ENCODE measurements at regions not wholly inside any gene's neighbourhood (a gene's known extent, or its start where the extent isn't known, plus 50 kb on each side); places are given as distances from the start of the nearest gene placed in this dataset.

DNA sequence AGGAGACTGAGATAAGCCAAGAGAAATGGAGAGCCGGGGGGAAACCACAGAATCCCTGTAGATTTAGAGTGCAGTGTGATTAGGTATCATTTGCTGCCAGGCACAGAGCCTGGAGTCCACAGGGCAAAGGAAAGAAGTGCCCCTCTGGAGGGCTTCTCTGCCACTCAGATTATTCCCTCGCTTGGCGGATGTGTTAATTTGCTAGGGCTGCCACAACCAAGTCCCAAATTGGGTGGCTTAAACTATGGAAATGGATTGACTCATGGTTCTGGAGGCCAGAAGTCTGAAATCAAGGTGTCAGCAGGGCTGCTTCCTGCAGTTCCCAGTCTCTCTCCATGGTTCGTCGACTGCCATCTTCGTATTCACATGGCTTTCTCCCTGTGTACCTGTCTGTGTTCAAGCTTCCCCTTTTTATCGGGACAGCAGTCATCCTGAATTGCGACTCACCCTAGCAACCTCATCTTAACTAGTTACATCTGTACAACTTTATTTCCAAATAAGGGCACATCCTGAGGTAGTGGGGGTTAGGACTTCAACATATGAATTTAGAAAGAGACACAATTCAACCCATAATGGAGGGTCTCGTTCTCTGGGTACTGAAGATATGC is 122.2 kb downstream of the ANKRD60 start:
- Histone ChIP-seq H3K9me3 (ENCODE audit: control insufficient read depth, low read depth, low read length) (no peaks in the 10 kb centered on the region), H3K4me3 (ENCODE audit: control insufficient read depth in 2 of 3, extremely low read depth in 1 of 3, insufficient read depth in 2 of 3, low read depth in 1 of 3, low read length in 3 of 3) (no peak overlapping the region), H3K79me2 (ENCODE audit: control insufficient read depth, insufficient read depth, low read length) (no peaks in the 10 kb centered on the region), H3K27me3 (ENCODE audit: control insufficient read depth, extremely low read depth, insufficient read depth, low read length) (no peaks in the 10 kb centered on the region), H3K36me3 (ENCODE audit: control insufficient read depth in 2 of 2, extremely low read depth in 1 of 2, insufficient read depth in 2 of 2, low read length in 2 of 2) (no peaks in the 10 kb centered on the region), H3K27ac (ENCODE audit: control insufficient read depth, insufficient read depth, low read length) (no peak overlapping the region), H3K9ac (ENCODE audit: control insufficient read depth, extremely low read depth, insufficient read depth, low read length) (no peak overlapping the region), H3K4me1 (ENCODE audit: control insufficient read depth, extremely low read depth, insufficient read depth, low read length) (peaks cover 45% of the 10 kb centered on the region), H3K9me1 (ENCODE audit: control insufficient read depth, extremely low read depth, insufficient read depth, low read length) (peaks cover 3% of the 10 kb centered on the region), H2AFZ (ENCODE audit: control insufficient read depth, low read length) (no peak overlapping the region), H3K4me2 (ENCODE audit: control insufficient read depth, extremely low read depth, insufficient read depth, low read depth, low read length) (no peak overlapping the region), H4K20me1 (ENCODE audit: control insufficient read depth, extremely low read depth, insufficient read depth, low read length) (no peaks in the 10 kb centered on the region)
- DNase-seq (ENCODE audit: low read depth, low spot score) (no peak), FAIRE-seq (no peak)
- dilution Hi-C loops (cut with MboI; ENCODE audit: extremely low pct_ligation_motif_present, low sequenced_read_pairs) = no loop called here
- no peak for TF ChIP-seq EZH2 (IDR thresholded peaks at IDR 0.05; ENCODE audit: low read length)
- TF ChIP-seq, protein P1, sequence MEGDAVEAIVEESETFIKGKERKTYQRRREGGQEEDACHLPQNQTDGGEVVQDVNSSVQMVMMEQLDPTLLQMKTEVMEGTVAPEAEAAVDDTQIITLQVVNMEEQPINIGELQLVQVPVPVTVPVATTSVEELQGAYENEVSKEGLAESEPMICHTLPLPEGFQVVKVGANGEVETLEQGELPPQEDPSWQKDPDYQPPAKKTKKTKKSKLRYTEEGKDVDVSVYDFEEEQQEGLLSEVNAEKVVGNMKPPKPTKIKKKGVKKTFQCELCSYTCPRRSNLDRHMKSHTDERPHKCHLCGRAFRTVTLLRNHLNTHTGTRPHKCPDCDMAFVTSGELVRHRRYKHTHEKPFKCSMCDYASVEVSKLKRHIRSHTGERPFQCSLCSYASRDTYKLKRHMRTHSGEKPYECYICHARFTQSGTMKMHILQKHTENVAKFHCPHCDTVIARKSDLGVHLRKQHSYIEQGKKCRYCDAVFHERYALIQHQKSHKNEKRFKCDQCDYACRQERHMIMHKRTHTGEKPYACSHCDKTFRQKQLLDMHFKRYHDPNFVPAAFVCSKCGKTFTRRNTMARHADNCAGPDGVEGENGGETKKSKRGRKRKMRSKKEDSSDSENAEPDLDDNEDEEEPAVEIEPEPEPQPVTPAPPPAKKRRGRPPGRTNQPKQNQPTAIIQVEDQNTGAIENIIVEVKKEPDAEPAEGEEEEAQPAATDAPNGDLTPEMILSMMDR (optimal IDR thresholded peaks at IDR 0.05 in 1 of 3, IDR thresholded peaks at IDR 0.05 in 1 of 3, conservative IDR thresholded peaks at IDR 0.05 in 1 of 3; ENCODE audit: extremely low read depth in 1 of 3, insufficient read depth in 2 of 3, low read length in 3 of 3) = no peak

DNA sequence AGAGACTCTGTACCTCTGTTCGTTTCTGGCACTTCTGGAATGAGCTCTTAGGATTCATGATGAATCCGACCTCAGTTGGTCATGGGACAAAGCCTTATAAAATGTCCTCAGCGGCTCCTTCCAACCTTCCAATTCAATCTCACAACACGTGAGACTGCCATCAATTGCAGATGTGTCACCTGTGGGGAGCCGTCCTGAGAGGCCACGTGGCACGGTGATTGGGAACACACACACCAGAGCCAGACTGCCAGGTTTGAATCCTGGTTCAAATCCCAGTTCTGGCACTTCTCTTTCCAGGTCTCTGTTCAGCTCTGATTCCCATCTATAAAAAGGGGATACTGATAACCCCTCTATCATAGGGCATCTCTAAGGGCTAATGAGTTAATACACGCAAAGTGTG is 124.5 kb downstream of the ANKRD60 start:
- dilution Hi-C loops (cut with MboI; ENCODE audit: extremely low pct_ligation_motif_present, low sequenced_read_pairs) = no loop called here
- Histone ChIP-seq H3K36me3 (ENCODE audit: control insufficient read depth in 2 of 2, extremely low read depth in 1 of 2, insufficient read depth in 2 of 2, low read length in 2 of 2) (no peaks in the 10 kb centered on the region), H4K20me1 (ENCODE audit: control insufficient read depth, extremely low read depth, insufficient read depth, low read length) (no peaks in the 10 kb centered on the region), H3K4me1 (ENCODE audit: control insufficient read depth, extremely low read depth, insufficient read depth, low read length) (peaks cover 29% of the 10 kb centered on the region), H3K27me3 (ENCODE audit: control insufficient read depth, extremely low read depth, insufficient read depth, low read length) (peaks cover 17% of the 10 kb centered on the region), H3K9me1 (ENCODE audit: control insufficient read depth, extremely low read depth, insufficient read depth, low read length) (peaks cover 3% of the 10 kb centered on the region), H2AFZ (ENCODE audit: control insufficient read depth, low read length) (no peak overlapping the region), H3K4me3 (ENCODE audit: control insufficient read depth in 2 of 3, extremely low read depth in 1 of 3, insufficient read depth in 2 of 3, low read depth in 1 of 3, low read length in 3 of 3) (no peak overlapping the region), H3K79me2 (ENCODE audit: control insufficient read depth, insufficient read depth, low read length) (no peaks in the 10 kb centered on the region), H3K27ac (ENCODE audit: control insufficient read depth, insufficient read depth, low read length) (no peak overlapping the region), H3K9ac (ENCODE audit: control insufficient read depth, extremely low read depth, insufficient read depth, low read length) (no peak overlapping the region), H3K4me2 (ENCODE audit: control insufficient read depth, extremely low read depth, insufficient read depth, low read depth, low read length) (no peak overlapping the region), H3K9me3 (ENCODE audit: control insufficient read depth, low read depth, low read length) (no peaks in the 10 kb centered on the region)
- no peak for DNase-seq (ENCODE audit: low read depth, low spot score)
- TF ChIP-seq, protein P1 (optimal IDR thresholded peaks at IDR 0.05 in 1 of 3, IDR thresholded peaks at IDR 0.05 in 1 of 3, conservative IDR thresholded peaks at IDR 0.05 in 1 of 3; ENCODE audit: extremely low read depth in 1 of 3, insufficient read depth in 2 of 3, low read length in 3 of 3) = no peak
- no peak for TF ChIP-seq EZH2 (IDR thresholded peaks at IDR 0.05; ENCODE audit: low read length)
- peak; percentile 46 for FAIRE-seq
